HUES48 (cell line): ENCODE measurements at regions not wholly inside any gene's neighbourhood (a gene's known extent, or its start where the extent isn't known, plus 50 kb on each side); places are given as distances from the start of the nearest gene placed in this dataset.
"Not testable (repeated sequence)": the region's sequence is repeated elsewhere in the genome, so short reads cannot be mapped to it uniquely, and the experiment has no call there.

Experiments
- H3K27ac ChIP-seq: one replicate; pipeline ENCODE4 v1.7.0; 2013; ENCODE audit warnings: low read depth, low read length, inconsistent platforms
- H3K27me3 ChIP-seq: 2 replicates; pipeline ENCODE4 v1.6.1; 2013; ENCODE audit warnings: mild to moderate bottlenecking, low read length; ENCODE audit not compliant: control insufficient read depth, insufficient read depth
- H3K36me3 ChIP-seq: 2 replicates; pipeline ENCODE4 v1.6.1; 2013; ENCODE audit warnings: low read length; ENCODE audit not compliant: control insufficient read depth, insufficient read depth
- H3K4me1 ChIP-seq: 2 replicates; pipeline ENCODE4 v1.6.1; 2013; ENCODE audit warnings: mild to moderate bottlenecking, low read length; ENCODE audit not compliant: control insufficient read depth, insufficient read depth
- H3K4me3 ChIP-seq: 2 replicates; pipeline ENCODE4 v1.5.1; 2013; ENCODE audit warnings: mild to moderate bottlenecking, low read depth, low read length
- H3K9ac ChIP-seq: 2 replicates; pipeline ENCODE4 v1.6.1; 2013; ENCODE audit warnings: mild to moderate bottlenecking, low read depth, low read length, moderate library complexity
- H3K9me3 ChIP-seq: 2 replicates; pipeline ENCODE4 v1.6.1; 2013; ENCODE audit warnings: low read length; ENCODE audit not compliant: control insufficient read depth, insufficient read depth

- Histone ChIP-seq H3K4me1 (no peaks in the 10 kb centered on the region), H3K27me3 (no peaks in the 10 kb centered on the region), H3K4me3 (no peak overlapping the region), H3K9me3 (no peaks in the 10 kb centered on the region), H3K36me3 (no peaks in the 10 kb centered on the region), H3K9ac (no peak overlapping the region), H3K27ac (no peak overlapping the region)
Observed at GRCh38 chr17:77553459-77554066, 404.9 kb upstream of the TNRC6C start.

- Histone ChIP-seq H3K4me3 (no peak overlapping the region), H3K9me3 (no peaks in the 10 kb centered on the region), H3K27me3 (no peaks in the 10 kb centered on the region), H3K36me3 (no peaks in the 10 kb centered on the region), H3K9ac (no peak overlapping the region), H3K4me1 (no peaks in the 10 kb centered on the region), H3K27ac (no peak overlapping the region)
Observed at GRCh38 chr17:77555121-77555591, 403.3 kb upstream of the TNRC6C start.

GRCh38 chr17:77555741-77556291, 402.7 kb upstream of the TNRC6C start:
- no peak overlapping the region for H3K27ac ChIP-seq
- H3K27me3 ChIP-seq = no peaks in the 10 kb centered on the region
- H3K9ac ChIP-seq = no peak overlapping the region
- no peak overlapping the region for H3K4me3 ChIP-seq
- H3K9me3 ChIP-seq = no peaks in the 10 kb centered on the region
- H3K36me3 ChIP-seq = no peaks in the 10 kb centered on the region
- H3K4me1 ChIP-seq = no peaks in the 10 kb centered on the region

- H3K9me3 ChIP-seq = no peaks in the 10 kb centered on the region
- H3K4me1 ChIP-seq = no peaks in the 10 kb centered on the region
- H3K36me3 ChIP-seq = no peaks in the 10 kb centered on the region
- no peak overlapping the region for H3K27ac ChIP-seq
- no peak overlapping the region for H3K4me3 ChIP-seq
- no peak overlapping the region for H3K9ac ChIP-seq
- no peaks in the 10 kb centered on the region for H3K27me3 ChIP-seq
Observed at GRCh38 chr17:77556383-77557061, 402.0 kb upstream of the TNRC6C start.

GRCh38 chr17:77558846-77559626, 399.5 kb upstream of the TNRC6C start:
- Histone ChIP-seq H3K9ac (no peak overlapping the region), H3K27ac (no peak overlapping the region), H3K9me3 (no peaks in the 10 kb centered on the region), H3K4me3 (no peak overlapping the region), H3K36me3 (no peaks in the 10 kb centered on the region), H3K27me3 (no peaks in the 10 kb centered on the region), H3K4me1 (no peaks in the 10 kb centered on the region)

- no peak overlapping the region for H3K4me3 ChIP-seq
- no peaks in the 10 kb centered on the region for H3K4me1 ChIP-seq
- H3K27me3 ChIP-seq = no peaks in the 10 kb centered on the region
- no peaks in the 10 kb centered on the region for H3K9me3 ChIP-seq
- H3K36me3 ChIP-seq = no peaks in the 10 kb centered on the region
- no peak overlapping the region for H3K27ac ChIP-seq
- no peak overlapping the region for H3K9ac ChIP-seq
Observed at GRCh38 chr17:77560381-77560780, 398.1 kb upstream of the TNRC6C start.

GRCh38 chr17:77560841-77561240, 397.7 kb upstream of the TNRC6C start:
- Histone ChIP-seq H3K9ac (no peak overlapping the region), H3K27ac (no peak overlapping the region), H3K27me3 (no peaks in the 10 kb centered on the region), H3K36me3 (no peaks in the 10 kb centered on the region), H3K4me1 (no peaks in the 10 kb centered on the region), H3K4me3 (no peak overlapping the region), H3K9me3 (no peaks in the 10 kb centered on the region)

- H3K4me1 ChIP-seq, H3K9ac ChIP-seq, H3K27ac ChIP-seq, H3K36me3 ChIP-seq, H3K9me3 ChIP-seq, H3K4me3 ChIP-seq, H3K27me3 ChIP-seq: not testable (repeated sequence)
Observed at GRCh38 chr17:77562361-77562760, 396.1 kb upstream of the TNRC6C start.

- Histone ChIP-seq H3K27ac (no peak overlapping the region), H3K36me3 (no peaks in the 10 kb centered on the region), H3K4me3 (no peak overlapping the region), H3K9ac (no peak overlapping the region), H3K9me3 (no peaks in the 10 kb centered on the region), H3K27me3 (no peaks in the 10 kb centered on the region), H3K4me1 (no peaks in the 10 kb centered on the region)
Observed at GRCh38 chr17:77563439-77564102, 394.9 kb upstream of the TNRC6C start.

- H3K4me1 ChIP-seq = no peaks in the 10 kb centered on the region
- no peaks in the 10 kb centered on the region for H3K27me3 ChIP-seq
- no peak overlapping the region for H3K4me3 ChIP-seq
- no peaks in the 10 kb centered on the region for H3K36me3 ChIP-seq
- no peak overlapping the region for H3K27ac ChIP-seq
- no peaks in the 10 kb centered on the region for H3K9me3 ChIP-seq
- no peak overlapping the region for H3K9ac ChIP-seq
Observed at GRCh38 chr17:77564278-77564920, 394.1 kb upstream of the TNRC6C start.
